ENCODE measurements at regions not wholly inside any gene's neighbourhood (a gene's known extent, or its start where the extent isn't known, plus 50 kb on each side); places are given as distances from the start of the nearest gene placed in this dataset.

DNA sequence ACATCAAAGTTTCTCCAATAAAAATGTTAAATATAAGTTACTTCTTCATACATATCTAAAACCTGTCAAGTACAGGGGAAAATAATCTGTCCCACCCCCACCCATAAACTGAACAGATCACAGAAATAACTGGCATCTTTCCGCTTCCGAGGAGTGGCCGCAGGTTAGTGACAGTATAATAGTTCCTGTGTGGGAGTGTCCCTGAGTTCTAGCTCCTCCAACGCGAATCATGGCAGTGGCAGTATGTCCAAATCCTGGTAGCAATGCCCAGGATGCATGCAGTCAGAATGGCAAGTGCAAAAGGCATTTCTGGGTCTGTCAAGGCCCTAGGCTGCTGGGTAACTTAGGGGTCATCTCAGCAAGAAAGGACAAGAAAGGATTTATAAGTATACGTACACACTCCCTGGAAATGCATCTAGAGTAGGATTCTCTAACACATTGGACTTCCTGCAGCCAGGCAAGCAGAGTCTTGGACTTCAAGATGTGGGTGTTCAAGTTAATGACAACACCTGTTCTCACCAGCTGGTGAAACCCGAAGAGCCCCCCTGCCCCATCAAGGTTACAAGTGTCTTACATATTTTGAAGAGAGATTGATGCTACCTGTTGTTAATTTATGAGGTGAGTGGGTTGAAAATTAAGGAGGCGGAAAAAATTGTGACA is 94.4 kb upstream of the COL1A2 start:
- Mint-ChIP-seq H3K27ac (ENCODE audit: unreplicated experiment) (peak overlapping the region; percentile 95), H3K36me3 (ENCODE audit: unreplicated experiment) (no peaks in the 10 kb centered on the region), H3K4me3 (ENCODE audit: unreplicated experiment) (no peak overlapping the region), H3K4me1 (ENCODE audit: unreplicated experiment) (peaks cover 94% of the 10 kb centered on the region), H3K9me3 (ENCODE audit: unreplicated experiment) (peaks cover 4% of the 10 kb centered on the region), H3K27me3 (ENCODE audit: unreplicated experiment) (no peaks in the 10 kb centered on the region)
- no peak for DNase-seq (ENCODE audit: extremely low spot score, unreplicated experiment)
- no peak for TF ChIP-seq CTCF (IDR thresholded peaks at IDR 0.05)

DNA sequence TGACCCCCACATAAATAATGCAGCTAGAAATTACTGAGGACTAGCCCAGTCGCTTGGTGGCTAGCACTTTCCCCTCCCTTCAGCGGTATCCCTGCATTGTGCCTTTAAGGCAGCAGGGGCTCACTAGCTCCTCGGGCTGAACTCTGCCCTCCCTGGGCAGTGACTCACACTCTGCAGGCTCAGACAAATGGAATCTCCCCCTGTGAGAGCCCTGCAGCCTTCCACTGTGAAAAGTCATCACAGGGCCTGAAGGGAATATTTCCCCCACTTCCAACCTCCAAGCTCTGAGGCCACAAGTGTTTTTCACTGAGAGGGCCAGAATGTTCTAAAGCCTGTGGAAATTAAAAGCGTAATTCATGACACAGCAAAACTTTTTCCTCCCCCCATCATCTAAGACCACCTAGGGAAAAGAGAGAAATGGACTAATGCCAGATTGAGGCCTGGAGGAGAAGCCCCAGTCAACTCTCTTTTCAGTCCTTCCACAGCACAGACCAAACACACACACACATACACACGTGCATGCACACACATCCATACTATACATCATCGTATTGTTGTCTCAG is 93.6 kb upstream of the COL1A2 start:
- DNase-seq (ENCODE audit: extremely low spot score, unreplicated experiment), result peak; percentile 93
- peak overlapping the region; percentile 40 for H3K4me3 Mint-ChIP-seq (ENCODE audit: unreplicated experiment)
- H3K27me3 Mint-ChIP-seq (ENCODE audit: unreplicated experiment), result no peaks in the 10 kb centered on the region
- H3K27ac Mint-ChIP-seq (ENCODE audit: unreplicated experiment), result peak overlapping the region; percentile 95
- peaks cover 92% of the 10 kb centered on the region for H3K4me1 Mint-ChIP-seq (ENCODE audit: unreplicated experiment)
- TF ChIP-seq CTCF (IDR thresholded peaks at IDR 0.05), result peak; percentile 19
- peaks cover 4% of the 10 kb centered on the region for H3K9me3 Mint-ChIP-seq (ENCODE audit: unreplicated experiment)
- no peaks in the 10 kb centered on the region for H3K36me3 Mint-ChIP-seq (ENCODE audit: unreplicated experiment)

DNA sequence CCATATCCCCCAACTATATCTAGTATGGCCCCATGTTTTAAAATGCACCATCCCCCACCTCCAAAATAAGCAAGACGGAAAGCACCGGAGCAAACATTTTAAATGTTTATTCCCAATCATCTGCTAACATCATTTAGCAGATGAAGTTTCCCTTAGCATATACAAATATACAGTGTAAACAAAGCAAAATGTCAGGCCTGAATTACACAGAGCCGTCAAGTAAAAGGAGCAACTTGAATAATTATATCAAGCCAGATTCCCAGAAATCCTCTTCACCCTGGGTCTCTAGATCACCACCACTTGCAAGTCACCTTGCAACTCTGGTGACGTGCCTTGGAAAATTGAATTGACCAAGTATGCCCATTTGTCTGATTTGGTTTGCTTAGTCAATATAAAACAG is 91.6 kb upstream of the COL1A2 start:
- Mint-ChIP-seq H3K9me3 (ENCODE audit: unreplicated experiment) (peaks cover 8% of the 10 kb centered on the region), H3K4me1 (ENCODE audit: unreplicated experiment) (peaks cover 79% of the 10 kb centered on the region), H3K4me3 (ENCODE audit: unreplicated experiment) (peak overlapping the region; percentile 26), H3K27ac (ENCODE audit: unreplicated experiment) (peak overlapping the region; percentile 95), H3K27me3 (ENCODE audit: unreplicated experiment) (no peaks in the 10 kb centered on the region), H3K36me3 (ENCODE audit: unreplicated experiment) (peaks cover 2% of the 10 kb centered on the region)
- no peak for TF ChIP-seq CTCF (IDR thresholded peaks at IDR 0.05)
- DNase-seq (ENCODE audit: extremely low spot score, unreplicated experiment), result no peak

DNA sequence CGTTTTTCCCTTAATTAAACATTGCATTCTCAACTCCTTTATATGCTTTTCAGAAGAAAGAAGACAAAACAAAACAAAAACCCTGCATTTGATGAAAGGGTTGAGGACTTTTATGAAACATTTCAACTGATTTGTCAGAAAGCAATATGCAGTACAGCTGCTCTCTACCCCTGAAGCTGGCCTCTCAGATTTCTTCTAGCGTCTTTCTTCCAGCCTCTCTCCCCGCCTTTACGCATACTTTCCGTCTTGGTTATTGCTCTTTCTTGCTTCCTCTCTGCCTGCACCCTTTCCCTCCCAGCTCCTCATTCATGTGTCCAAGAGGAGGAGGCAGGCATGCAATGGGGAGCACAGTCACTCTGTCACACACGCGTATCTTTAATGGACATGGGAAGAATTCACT is 91.0 kb upstream of the COL1A2 start:
- Mint-ChIP-seq H3K4me1 (ENCODE audit: unreplicated experiment) (peaks cover 74% of the 10 kb centered on the region), H3K4me3 (ENCODE audit: unreplicated experiment) (peak overlapping the region; percentile 10), H3K27me3 (ENCODE audit: unreplicated experiment) (no peaks in the 10 kb centered on the region), H3K9me3 (ENCODE audit: unreplicated experiment) (peaks cover 12% of the 10 kb centered on the region), H3K36me3 (ENCODE audit: unreplicated experiment) (peaks cover 5% of the 10 kb centered on the region), H3K27ac (ENCODE audit: unreplicated experiment) (peak overlapping the region; percentile 95)
- no peak for DNase-seq (ENCODE audit: extremely low spot score, unreplicated experiment)
- no peak for TF ChIP-seq CTCF (IDR thresholded peaks at IDR 0.05)

GRCh38 chr7:94304878-94305277 is 89.8 kb upstream of the COL1A2 start:
- Mint-ChIP-seq H3K4me3 (ENCODE audit: unreplicated experiment) (no peak overlapping the region), H3K4me1 (ENCODE audit: unreplicated experiment) (peaks cover 67% of the 10 kb centered on the region), H3K27me3 (ENCODE audit: unreplicated experiment) (no peaks in the 10 kb centered on the region), H3K9me3 (ENCODE audit: unreplicated experiment) (peaks cover 18% of the 10 kb centered on the region), H3K27ac (ENCODE audit: unreplicated experiment) (peak overlapping the region; percentile 95), H3K36me3 (ENCODE audit: unreplicated experiment) (peaks cover 8% of the 10 kb centered on the region)
- no peak for TF ChIP-seq CTCF (IDR thresholded peaks at IDR 0.05)
- no peak for DNase-seq (ENCODE audit: extremely low spot score, unreplicated experiment)

Measured in osteocyte (in vitro differentiated cells).